GM06990 (cell line): ENCODE measurements at regions not wholly inside any gene's neighbourhood (a gene's known extent, or its start where the extent isn't known, plus 50 kb on each side); places are given as distances from the start of the nearest gene placed in this dataset.

Experiments
- DNase-seq: peaks from one replicate; pipeline ENCODE4 v3.0.0-alpha.2; 2011; ENCODE audit not compliant: insufficient read length; ENCODE audit errors: extremely low read depth
- H3K27me3 ChIP-seq: replicated peaks from 2 replicates; pipeline ENCODE4 v1.6.0; 2011; ENCODE audit warnings: low read length; ENCODE audit not compliant: control insufficient read depth, insufficient read depth
- H3K36me3 ChIP-seq: 2 replicates; pipeline ENCODE4 v1.5.1; 2011; ENCODE audit warnings: low read length; ENCODE audit not compliant: control insufficient read depth, insufficient read depth
- H3K4me3 ChIP-seq: replicated peaks from 2 replicates; pipeline ENCODE4 v1.5.1; 2011; ENCODE audit warnings: low read depth, mild to moderate bottlenecking, control low read depth, low read length
- TF ChIP-seq, protein P1 (sequence below): IDR thresholded peaks from 2 replicates; pipeline ENCODE4 v1.5.1; 2011; ENCODE audit warnings: low read length, control low read depth, mild to moderate bottlenecking, inconsistent platforms; ENCODE audit not compliant: insufficient read depth, poor library complexity, severe bottlenecking

DNA sequence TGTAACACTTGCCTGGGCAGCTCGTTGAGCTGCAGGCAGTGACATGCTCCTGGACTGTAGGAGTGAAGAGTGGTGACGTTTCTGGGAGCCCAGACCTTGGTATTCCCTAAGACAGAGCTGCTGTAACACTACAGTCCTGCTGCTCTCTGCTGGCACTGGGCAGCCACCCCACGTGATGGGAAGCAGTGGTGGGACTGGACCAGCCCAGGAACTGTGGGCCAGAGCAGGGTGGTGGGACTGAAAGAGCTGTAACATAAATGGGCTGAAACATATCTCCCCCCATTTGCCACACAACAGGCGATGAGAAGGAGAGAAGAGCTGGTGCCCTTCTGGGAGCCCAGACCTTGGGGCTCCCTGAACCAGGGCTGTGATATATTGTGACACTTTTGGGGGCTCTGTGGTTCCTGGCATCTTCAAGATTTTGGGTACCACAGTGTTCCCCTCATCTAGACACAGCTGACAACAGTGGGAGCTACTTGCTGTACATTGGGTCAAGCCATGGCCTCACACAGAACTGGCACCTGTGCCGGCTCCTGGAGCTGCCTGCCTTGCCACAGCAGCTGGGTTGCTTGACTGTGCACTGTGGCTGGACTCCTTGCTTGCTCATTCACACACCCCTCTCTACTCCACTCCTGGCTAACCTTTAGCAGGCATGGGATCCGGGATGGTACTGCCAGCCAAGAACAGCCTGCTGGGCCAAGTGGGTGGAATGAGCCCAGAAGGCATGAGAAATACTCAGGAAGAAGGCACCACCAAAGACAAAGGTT, 161.3 kb upstream of the PCDH15 start:
- H3K36me3 ChIP-seq, result no peaks in the 10 kb centered on the region
- H3K27me3 ChIP-seq, result no peaks in the 10 kb centered on the region
- TF ChIP-seq, protein P1, sequence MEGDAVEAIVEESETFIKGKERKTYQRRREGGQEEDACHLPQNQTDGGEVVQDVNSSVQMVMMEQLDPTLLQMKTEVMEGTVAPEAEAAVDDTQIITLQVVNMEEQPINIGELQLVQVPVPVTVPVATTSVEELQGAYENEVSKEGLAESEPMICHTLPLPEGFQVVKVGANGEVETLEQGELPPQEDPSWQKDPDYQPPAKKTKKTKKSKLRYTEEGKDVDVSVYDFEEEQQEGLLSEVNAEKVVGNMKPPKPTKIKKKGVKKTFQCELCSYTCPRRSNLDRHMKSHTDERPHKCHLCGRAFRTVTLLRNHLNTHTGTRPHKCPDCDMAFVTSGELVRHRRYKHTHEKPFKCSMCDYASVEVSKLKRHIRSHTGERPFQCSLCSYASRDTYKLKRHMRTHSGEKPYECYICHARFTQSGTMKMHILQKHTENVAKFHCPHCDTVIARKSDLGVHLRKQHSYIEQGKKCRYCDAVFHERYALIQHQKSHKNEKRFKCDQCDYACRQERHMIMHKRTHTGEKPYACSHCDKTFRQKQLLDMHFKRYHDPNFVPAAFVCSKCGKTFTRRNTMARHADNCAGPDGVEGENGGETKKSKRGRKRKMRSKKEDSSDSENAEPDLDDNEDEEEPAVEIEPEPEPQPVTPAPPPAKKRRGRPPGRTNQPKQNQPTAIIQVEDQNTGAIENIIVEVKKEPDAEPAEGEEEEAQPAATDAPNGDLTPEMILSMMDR, result no peak
- DNase-seq, result no peak
- H3K4me3 ChIP-seq, result no peak overlapping the region

DNA sequence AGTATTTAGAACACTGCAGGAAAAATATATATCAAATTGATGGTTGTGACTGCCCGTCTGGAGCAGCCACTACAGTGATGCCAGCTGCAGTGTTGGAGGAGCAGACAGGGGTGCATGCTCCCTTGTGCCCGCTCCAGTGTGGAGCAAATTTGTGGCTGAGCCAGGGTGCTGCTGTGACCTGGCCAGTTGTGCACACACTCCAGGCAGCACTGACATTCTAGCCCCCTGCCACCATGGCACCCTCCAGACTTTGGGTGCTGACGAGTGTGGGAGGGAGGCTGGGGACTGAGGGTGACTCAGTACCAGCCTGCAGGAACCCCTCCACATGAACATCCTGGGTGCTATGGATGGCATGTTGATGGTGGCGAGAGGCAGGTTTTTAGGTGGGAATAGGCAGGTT, 160.0 kb upstream of the PCDH15 start:
- no peaks in the 10 kb centered on the region for H3K36me3 ChIP-seq
- TF ChIP-seq, protein P1, result no peak
- no peaks in the 10 kb centered on the region for H3K27me3 ChIP-seq
- DNase-seq, result no peak
- H3K4me3 ChIP-seq, result no peak overlapping the region

DNA sequence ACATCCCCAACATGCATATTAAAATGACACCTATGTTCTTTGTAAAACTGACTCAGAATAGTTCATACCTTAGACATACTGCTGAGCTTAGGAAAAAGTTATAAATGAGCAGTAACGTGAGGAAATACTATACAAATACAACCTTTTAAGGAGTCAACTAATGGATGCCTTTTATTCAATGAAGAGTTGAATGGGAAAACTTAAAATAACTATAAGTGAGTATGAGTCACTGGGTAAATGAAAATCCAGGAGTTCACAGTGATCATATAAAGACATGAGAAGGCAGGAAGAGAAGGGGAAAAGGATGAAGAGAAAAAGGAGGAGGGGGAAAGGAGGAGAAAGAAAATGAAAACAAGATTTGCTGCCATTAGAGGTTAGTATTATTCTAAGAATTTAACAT, 157.8 kb upstream of the PCDH15 start:
- no peaks in the 10 kb centered on the region for H3K36me3 ChIP-seq
- H3K4me3 ChIP-seq, result no peak overlapping the region
- DNase-seq, result no peak
- no peaks in the 10 kb centered on the region for H3K27me3 ChIP-seq
- TF ChIP-seq, protein P1, result no peak

DNA sequence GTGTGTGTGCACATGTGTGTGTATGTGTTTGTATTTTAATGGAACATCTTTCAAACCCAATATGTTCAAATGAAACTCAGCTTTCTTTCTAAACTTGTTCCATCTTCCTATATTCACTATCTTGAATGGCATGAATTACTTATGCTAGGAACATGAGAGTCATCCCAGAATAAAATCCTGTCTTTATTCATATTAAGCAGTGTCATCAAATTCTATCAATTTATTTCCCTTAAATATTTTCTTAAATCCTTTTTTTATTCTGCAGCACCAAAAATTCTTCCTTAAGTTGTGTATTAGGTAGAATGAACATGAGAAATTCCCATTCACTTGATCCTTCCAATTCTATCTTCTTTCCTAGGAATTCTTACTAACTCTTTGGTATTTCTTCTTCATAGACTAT, 146.6 kb upstream of the PCDH15 start:
- H3K4me3 ChIP-seq, result no peak overlapping the region
- H3K27me3 ChIP-seq, result no peaks in the 10 kb centered on the region
- H3K36me3 ChIP-seq, result no peaks in the 10 kb centered on the region
- no peak for DNase-seq
- TF ChIP-seq, protein P1, result no peak

DNA sequence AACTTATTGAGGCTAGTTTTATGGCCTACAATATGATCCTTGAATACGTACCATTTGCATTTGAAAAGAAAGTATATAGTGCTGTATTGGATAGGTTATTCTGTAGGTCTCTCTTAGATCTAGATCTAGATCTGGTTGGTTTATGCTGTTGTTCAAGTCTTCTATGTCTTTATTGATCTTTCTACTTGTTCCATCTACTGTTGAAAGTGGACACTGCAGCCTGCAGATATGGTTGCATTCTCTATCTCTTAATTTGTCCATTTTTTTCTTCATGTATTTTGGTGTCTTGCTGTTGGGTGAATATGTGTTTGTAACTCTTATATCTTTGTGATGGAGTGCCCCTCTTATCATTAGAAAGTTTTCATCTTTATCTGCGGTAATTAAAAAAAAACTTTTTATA, 139.4 kb upstream of the PCDH15 start:
- Histone ChIP-seq H3K27me3 (no peaks in the 10 kb centered on the region), H3K4me3 (no peak overlapping the region), H3K36me3 (no peaks in the 10 kb centered on the region)
- TF ChIP-seq, protein P1, result no peak
- no peak for DNase-seq

DNA sequence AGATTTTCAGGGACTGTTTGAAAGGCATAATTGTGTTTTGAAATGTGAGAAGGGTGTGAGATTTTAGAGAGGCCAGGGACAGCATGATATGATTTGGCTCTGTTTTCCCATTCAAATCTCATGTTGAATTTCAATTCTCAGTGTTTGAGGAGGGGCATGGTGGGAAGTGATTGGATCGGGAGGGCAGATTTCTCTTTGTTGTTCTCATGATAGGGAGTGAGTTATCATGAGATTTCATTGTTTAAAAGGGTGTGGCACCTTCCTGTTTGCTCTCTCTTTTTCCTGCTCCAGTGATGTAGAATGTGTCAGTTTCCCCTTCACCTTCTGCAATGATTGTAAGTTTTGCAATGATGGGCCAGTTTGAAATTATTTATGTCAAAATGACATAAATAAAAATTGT, 113.0 kb upstream of the PCDH15 start:
- TF ChIP-seq, protein P1, result no peak
- DNase-seq, result no peak
- Histone ChIP-seq H3K36me3 (no peaks in the 10 kb centered on the region), H3K4me3 (no peak overlapping the region), H3K27me3 (no peaks in the 10 kb centered on the region)
